ENCODE measurements at regions not wholly inside any gene's neighbourhood (a gene's known extent, or its start where the extent isn't known, plus 50 kb on each side); places are given as distances from the start of the nearest gene placed in this dataset. TPM values are rescaled to one million over a fixed set of nuclear protein-coding genes. Genes with fewer than 3 reads are reported as not detected.

DNA sequence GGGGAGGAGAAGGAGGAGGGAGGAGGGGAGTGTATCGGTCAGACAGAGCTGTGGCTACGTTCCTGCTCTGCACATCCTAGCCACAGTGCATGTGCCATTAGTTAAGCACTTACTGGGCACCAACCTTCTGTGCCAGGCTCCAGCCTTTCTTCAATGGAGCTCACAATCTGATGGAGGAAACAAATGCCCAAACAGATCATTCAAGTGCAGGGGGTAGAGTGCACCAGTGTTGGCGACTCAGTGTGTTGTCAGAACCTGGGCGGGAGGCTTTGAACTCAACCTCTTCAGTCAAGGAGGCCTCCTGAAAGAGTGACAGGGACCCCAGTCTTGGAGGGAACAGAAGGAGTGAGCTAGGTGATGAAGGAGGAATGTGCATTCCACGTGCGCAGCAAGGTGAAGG is 51.9 kb upstream of the SHB start:
- ATAC-seq: no peak
- intact Hi-C loops (cut with DNase I): no loop called here
- no peaks in the 10 kb centered on the region for H3K36me3 ChIP-seq (replicated peaks in 1 of 2; ENCODE audit: insufficient read depth in 1 of 2, low read depth in 2 of 2)

DNA sequence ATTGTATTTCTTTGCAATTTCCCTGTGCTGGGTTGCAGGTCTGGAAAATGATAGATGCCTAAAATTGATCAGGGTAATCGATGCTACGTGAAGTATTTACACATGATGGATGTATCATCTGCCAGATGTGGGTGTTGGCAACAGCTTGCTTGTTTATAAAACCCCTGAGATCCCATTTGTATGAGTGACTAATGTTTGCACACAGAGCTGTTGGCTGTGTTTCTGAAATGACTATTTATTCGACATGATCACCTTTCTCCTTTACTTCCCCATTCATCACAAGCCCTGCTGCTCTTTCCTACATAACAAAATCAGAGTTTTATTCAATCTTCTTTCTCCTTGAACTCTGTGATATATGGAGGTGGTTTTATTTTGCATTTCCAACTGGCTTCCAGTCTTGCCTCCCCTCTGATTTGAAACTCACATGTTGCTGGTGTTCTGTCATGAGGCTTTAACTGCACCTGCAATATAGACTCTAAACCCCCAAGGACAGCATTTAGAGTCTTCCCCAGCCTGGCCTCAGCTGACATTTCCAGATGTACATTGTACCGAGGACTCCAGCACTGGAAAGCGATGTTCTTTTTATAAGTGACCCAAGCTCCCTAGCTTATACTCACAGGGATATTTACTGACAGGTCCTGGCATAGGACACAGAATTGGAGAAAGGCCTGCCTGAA is 50.7 kb upstream of the SHB start:
- no peak overlapping the region for H3K27ac ChIP-seq
- H3K4me1 ChIP-seq: no peaks in the 10 kb centered on the region
- H3K27me3 ChIP-seq: no peaks in the 10 kb centered on the region
- DNase-seq (no peak), ATAC-seq (no peak)
- H3K9me3 ChIP-seq: no peaks in the 10 kb centered on the region
- H3K4me3 ChIP-seq: no peak overlapping the region
- WGBS, 2 donors: 39 to 40% methylated on average over 5 of the region's 5 CpGs
- intact Hi-C loops (cut with DNase I): no loop called here
- no peak for TF ChIP-seq POLR2A (IDR thresholded peaks at IDR 0.05)
- TF ChIP-seq, protein P1, sequence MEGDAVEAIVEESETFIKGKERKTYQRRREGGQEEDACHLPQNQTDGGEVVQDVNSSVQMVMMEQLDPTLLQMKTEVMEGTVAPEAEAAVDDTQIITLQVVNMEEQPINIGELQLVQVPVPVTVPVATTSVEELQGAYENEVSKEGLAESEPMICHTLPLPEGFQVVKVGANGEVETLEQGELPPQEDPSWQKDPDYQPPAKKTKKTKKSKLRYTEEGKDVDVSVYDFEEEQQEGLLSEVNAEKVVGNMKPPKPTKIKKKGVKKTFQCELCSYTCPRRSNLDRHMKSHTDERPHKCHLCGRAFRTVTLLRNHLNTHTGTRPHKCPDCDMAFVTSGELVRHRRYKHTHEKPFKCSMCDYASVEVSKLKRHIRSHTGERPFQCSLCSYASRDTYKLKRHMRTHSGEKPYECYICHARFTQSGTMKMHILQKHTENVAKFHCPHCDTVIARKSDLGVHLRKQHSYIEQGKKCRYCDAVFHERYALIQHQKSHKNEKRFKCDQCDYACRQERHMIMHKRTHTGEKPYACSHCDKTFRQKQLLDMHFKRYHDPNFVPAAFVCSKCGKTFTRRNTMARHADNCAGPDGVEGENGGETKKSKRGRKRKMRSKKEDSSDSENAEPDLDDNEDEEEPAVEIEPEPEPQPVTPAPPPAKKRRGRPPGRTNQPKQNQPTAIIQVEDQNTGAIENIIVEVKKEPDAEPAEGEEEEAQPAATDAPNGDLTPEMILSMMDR (IDR thresholded peaks at IDR 0.05): no peak
- H3K36me3 ChIP-seq (replicated peaks in 1 of 2; ENCODE audit: insufficient read depth in 1 of 2, low read depth in 2 of 2): no peaks in the 10 kb centered on the region

More for the DNA sequence above, 51.9 kb upstream of the SHB start:
- Histone ChIP-seq H3K4me1 (no peaks in the 10 kb centered on the region), H3K27ac (no peak overlapping the region), H3K4me3 (no peak overlapping the region), H3K27me3 (no peaks in the 10 kb centered on the region), H3K9me3 (no peaks in the 10 kb centered on the region)
- TF ChIP-seq, protein P1 (IDR thresholded peaks at IDR 0.05): no peak
- no peak for TF ChIP-seq POLR2A (IDR thresholded peaks at IDR 0.05)
- no peak for DNase-seq
- 97 to 99% methylated on average over 5 to 6 of the region's 6 CpGs for WGBS, 2 donors

DNA sequence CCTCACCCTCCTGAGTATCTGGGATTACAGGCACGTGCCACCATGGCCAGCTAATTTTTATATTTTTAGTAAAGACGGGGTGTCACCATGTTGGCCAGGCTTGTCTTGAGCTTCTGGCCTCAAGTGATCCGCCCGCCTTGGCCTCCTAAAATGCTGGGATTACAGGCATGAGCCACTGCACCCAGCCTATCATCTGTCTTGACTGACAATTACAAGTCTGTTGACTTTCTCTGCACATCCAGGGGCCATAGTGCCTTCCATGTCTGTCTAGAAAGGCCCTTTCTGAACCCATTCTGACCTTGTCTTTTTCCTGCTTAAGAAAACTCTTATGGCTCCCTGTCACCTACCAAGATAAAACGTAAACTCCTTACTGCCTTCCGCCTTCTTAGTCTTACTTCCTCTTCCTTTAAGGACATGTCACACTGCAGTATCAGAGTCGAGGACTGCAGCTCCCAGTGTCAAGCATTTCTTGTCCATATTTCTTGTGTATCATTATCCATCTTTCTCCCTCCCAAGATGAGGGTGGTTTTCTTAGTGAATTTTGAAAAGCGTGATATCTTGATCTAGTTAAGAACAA is 49.9 kb upstream of the SHB start:
- intact Hi-C loops (cut with DNase I): no loop called here
- TF ChIP-seq, protein P1 (IDR thresholded peaks at IDR 0.05): no peak
- no peak for TF ChIP-seq POLR2A (IDR thresholded peaks at IDR 0.05)
- Histone ChIP-seq H3K9me3 (no peaks in the 10 kb centered on the region), H3K36me3 (replicated peaks in 1 of 2; ENCODE audit: insufficient read depth in 1 of 2, low read depth in 2 of 2) (no peaks in the 10 kb centered on the region), H3K27ac (no peak overlapping the region), H3K4me3 (no peak overlapping the region), H3K27me3 (no peaks in the 10 kb centered on the region), H3K4me1 (no peaks in the 10 kb centered on the region)
- no peak for ATAC-seq
- 84 to 87% methylated on average over 8 of the region's 8 CpGs for WGBS, 2 donors
- DNase-seq: no peak

Small RNA genes in the stretch of these regions (small RNA-seq; reads per million reads assigned to genes)
- not detected for gene RF00096

Data from body of pancreas (tissue), 4 donors.